IMR-90 (cell line): ENCODE measurements at regions not wholly inside any gene's neighbourhood (a gene's known extent, or its start where the extent isn't known, plus 50 kb on each side); places are given as distances from the start of the nearest gene placed in this dataset.

Experiments used
- ATAC-seq: fragments of 200-7000 bp; cut with Tn5 transposase; 2 replicates; pipeline ENCODE4 v1.9.1; 2020; ENCODE audit warnings: low read depth, mild to moderate bottlenecking, moderate library complexity
- BruUV-seq: library from RNA; stranded (reverse); fragments of 400-500 nt; replicated peaks from 2 replicates; lab custom pipeline; 2021; lab: Mats Ljungman, UMichigan
- CTCF ChIA-PET: fragments of 300-600 bp; formaldehyde crosslinking; extraction: SDS; loops from one replicate; lab custom pipeline; 2021; ENCODE audit warnings: antibody characterized with exemption; lab: Yijun Ruan, JAX
- POLR2A ChIA-PET: fragments of 300-600 bp; sonication (Branson Sonifier 250); formaldehyde crosslinking; loops from one replicate; lab custom pipeline; 2022; ENCODE audit warnings: antibody characterized with exemption; ENCODE audit not compliant: unreplicated experiment; lab: Charles Lee
- DNase-seq: peaks from one replicate; pipeline ENCODE4 v3.0.0; 2013
- H2AFZ ChIP-seq: replicated peaks from 2 replicates; pipeline ENCODE3; 2013; ENCODE audit warnings: low read length, mild to moderate bottlenecking; ENCODE audit not compliant: poor library complexity
- H2AK5ac ChIP-seq: 2 replicates; pipeline ENCODE4 v1.6.1; 2013; ENCODE audit warnings: low read depth, low read length, inconsistent platforms
- H2AK9ac ChIP-seq: replicated peaks from 2 replicates; pipeline ENCODE3; 2013; ENCODE audit warnings: mild to moderate bottlenecking, low read depth, low read length, moderate library complexity; ENCODE audit not compliant: poor library complexity
- H2BK120ac ChIP-seq: 2 replicates; pipeline ENCODE4 v1.6.1; 2013; ENCODE audit warnings: low read depth, low read length, inconsistent platforms
- H2BK15ac ChIP-seq: 3 replicates; pipeline ENCODE4 v1.6.1; 2013; ENCODE audit warnings: low read depth, low read length, inconsistent platforms
- H2BK20ac ChIP-seq: 2 replicates; pipeline ENCODE4 v1.6.1; 2013; ENCODE audit warnings: low read depth, mild to moderate bottlenecking, inconsistent platforms, low read length, moderate library complexity
- H2BK5ac ChIP-seq: 2 replicates; pipeline ENCODE4 v1.6.1; 2013; ENCODE audit warnings: mild to moderate bottlenecking, low read depth, low read length, inconsistent platforms; ENCODE audit not compliant: poor library complexity, severe bottlenecking
- H3K14ac ChIP-seq: replicated peaks from 2 replicates; pipeline ENCODE4 v1.6.1; 2013; ENCODE audit warnings: low read depth, low read length, inconsistent platforms
- H3K18ac ChIP-seq: 2 replicates; pipeline ENCODE4 v1.6.1; 2013; ENCODE audit warnings: low read depth, low read length, control low read depth
- H3K23ac ChIP-seq: 2 replicates; pipeline ENCODE4 v1.6.1; 2013; ENCODE audit warnings: low read depth, low read length, inconsistent platforms
- H3K27ac ChIP-seq: 2 replicates; pipeline ENCODE4 v1.5.1; 2013; ENCODE audit warnings: mild to moderate bottlenecking, control low read depth, low read length; ENCODE audit not compliant: insufficient read depth
- H3K27me3 ChIP-seq: 2 replicates; pipeline ENCODE4 v1.6.1; 2013; ENCODE audit warnings: low read length; ENCODE audit not compliant: control insufficient read depth, insufficient read depth
- H3K36me3 ChIP-seq: 2 replicates; pipeline ENCODE4 v1.6.1; 2013; ENCODE audit warnings: low read length, mixed read lengths; ENCODE audit not compliant: control insufficient read depth, insufficient read depth
- H3K4ac ChIP-seq: 2 replicates; pipeline ENCODE4 v1.6.1; 2013; ENCODE audit warnings: low read depth, low read length, inconsistent platforms
- H3K4me1 ChIP-seq: 2 replicates; pipeline ENCODE4 v1.6.1; 2013; ENCODE audit warnings: low read length, mixed read lengths; ENCODE audit not compliant: control insufficient read depth, insufficient read depth
- H3K4me2 ChIP-seq: 2 replicates; pipeline ENCODE4 v1.6.1; 2013; ENCODE audit warnings: low read depth, mild to moderate bottlenecking, control low read depth, low read length, moderate library complexity
- H3K4me3 ChIP-seq: 2 replicates; pipeline ENCODE4 v1.5.1; 2013; ENCODE audit warnings: low read depth, mild to moderate bottlenecking, control low read depth, low read length, moderate library complexity; ENCODE audit not compliant: insufficient read depth
- H3K56ac ChIP-seq: 2 replicates; pipeline ENCODE4 v1.6.1; 2013; ENCODE audit warnings: low read length, inconsistent platforms; ENCODE audit not compliant: insufficient read depth; ENCODE audit errors: extremely low read depth
- H3K79me1 ChIP-seq, 2 experiments: 2 replicates each; pipeline ENCODE4 v1.6.1; 2013; ENCODE audit warnings: low read length in 2 of 2, inconsistent platforms in 1 of 2, low read depth in 1 of 2
- H3K9ac ChIP-seq: 2 replicates; pipeline ENCODE4 v1.6.1; 2013; ENCODE audit warnings: low read depth, low read length, control low read depth
- H3K9me1 ChIP-seq: 2 replicates; pipeline ENCODE4 v1.6.1; 2013; ENCODE audit warnings: low read length, inconsistent platforms; ENCODE audit not compliant: insufficient read depth
- H3K9me3 ChIP-seq: 2 replicates; pipeline ENCODE4 v1.6.1; 2013; ENCODE audit warnings: low read length; ENCODE audit not compliant: control insufficient read depth, insufficient read depth
- H4K20me1 ChIP-seq: 2 replicates; pipeline ENCODE4 v1.6.1; 2013; ENCODE audit warnings: low read length, inconsistent platforms; ENCODE audit not compliant: insufficient read depth
- H4K5ac ChIP-seq: 2 replicates; pipeline ENCODE4 v1.6.1; 2013; ENCODE audit warnings: mild to moderate bottlenecking, low read depth, low read length, control low read depth
- H4K8ac ChIP-seq, 2 experiments: 2 replicates each; pipeline ENCODE4 v1.6.1; 2013; ENCODE audit warnings: low read depth in 2 of 2, low read length in 2 of 2, control low read depth in 1 of 2, inconsistent platforms in 1 of 2
- H4K91ac ChIP-seq: 2 replicates; pipeline ENCODE4 v1.6.1; 2013; ENCODE audit warnings: low read depth, low read length, inconsistent platforms; ENCODE audit not compliant: insufficient read depth
- BHLHE40 ChIP-seq: fragments of 150-350 bp; IDR thresholded peaks from 2 replicates; pipeline ENCODE4 v1.6.1; 2016; ENCODE audit warnings: mild to moderate bottlenecking, low read depth, low read length
- CEBPB ChIP-seq: IDR thresholded peaks from 2 replicates; pipeline ENCODE4 v1.6.1; 2012; ENCODE audit warnings: low read depth, low read length, improper control_type of control experiment
- CHD1 ChIP-seq: IDR thresholded peaks from 2 replicates; pipeline ENCODE4 v1.6.1; 2012; ENCODE audit warnings: low read depth, low read length, improper control_type of control experiment
- CTCF ChIP-seq: conservative IDR thresholded peaks from 2 replicates; pipeline ENCODE4 v1.5.1; 2012; ENCODE audit warnings: mild to moderate bottlenecking, low read depth, low read length, improper control_type of control experiment
- ELK1 ChIP-seq: fragments of 150-350 bp; IDR thresholded peaks from 2 replicates; pipeline ENCODE4 v1.6.1; 2016; ENCODE audit warnings: low read depth, mild to moderate bottlenecking, low read length, moderate library complexity, borderline replicate concordance
- FOS ChIP-seq: fragments of 150-350 bp; IDR thresholded peaks from 2 replicates; pipeline ENCODE4 v1.6.1; 2016; ENCODE audit warnings: low read depth, low read length
- MAFK ChIP-seq: IDR thresholded peaks from 2 replicates; pipeline ENCODE4 v1.6.1; 2012; ENCODE audit warnings: low read depth, low read length, improper control_type of control experiment
- MAZ ChIP-seq: IDR thresholded peaks from 2 replicates; pipeline ENCODE4 v1.6.1; 2012; ENCODE audit warnings: low read depth, mild to moderate bottlenecking, low read length, improper control_type of control experiment, moderate library complexity, borderline replicate concordance
- MXI1 ChIP-seq: IDR thresholded peaks from 2 replicates; pipeline ENCODE4 v1.6.1; 2012; ENCODE audit warnings: low read depth, mild to moderate bottlenecking, low read length, moderate library complexity, borderline replicate concordance
- POLR2A ChIP-seq: IDR thresholded peaks from 2 replicates; pipeline ENCODE4 v1.6.1; 2012; ENCODE audit warnings: mild to moderate bottlenecking, low read depth, low read length
- RAD21 ChIP-seq: IDR thresholded peaks from 2 replicates; pipeline ENCODE4 v1.6.1; 2012; ENCODE audit warnings: low read length, improper control_type of control experiment
- SMC3 ChIP-seq: fragments of 150-350 bp; IDR thresholded peaks from 2 replicates; pipeline ENCODE4 v1.6.1; 2016; ENCODE audit warnings: low read depth, mild to moderate bottlenecking, antibody characterized with exemption, low read length, moderate library complexity
- USF2 ChIP-seq: fragments of 150-350 bp; IDR thresholded peaks from 2 replicates; pipeline ENCODE4 v1.6.1; 2017; ENCODE audit warnings: mild to moderate bottlenecking, antibody characterized with exemption, low read length, low read depth
- WGBS, 2 experiments: methylation state at CpG; one replicate each; pipeline versions ENCODE4 v1.1.5 to v1.1.7; 2013; ENCODE audit warnings: missing lambda C conversion rate in 2 of 2; ENCODE audit not compliant: insufficient read length in 1 of 2; ENCODE audit errors: extremely low coverage in 2 of 2; 5-methylcytosine and 5-hydroxymethylcytosine counted together
- dilution Hi-C: fragments of 300-500 bp; cut with HindIII; formaldehyde crosslinking; loops from one replicate; pipeline ENCODE4 v1.14.3; 2018; ENCODE audit warnings: low sequenced_read_pairs; ENCODE audit not compliant: unreplicated experiment
- in situ Hi-C: fragments of 300-500 bp; cut with MboI; formaldehyde crosslinking; loops from 3 replicates; pipeline ENCODE4 v1.14.3; 2019; ENCODE audit warnings: low sequenced_read_pairs, inconsistent platforms, mixed read lengths
- intact Hi-C: fragments of 100-400 bp; cut with micrococcal nuclease; formaldehyde crosslinking; loops from 2 replicates; pipeline ENCODE4 v1.10.0; 2022

GRCh38 chr4:101512416-101512815 is 165.1 kb upstream of the PPP3CA start:
- no peak overlapping the region for H3K27ac ChIP-seq
- no peak overlapping the region for H3K4me2 ChIP-seq
- H3K4me3 ChIP-seq = no peak overlapping the region
- ATAC-seq (no peak), DNase-seq (no peak)
- intact Hi-C loops = no loop called here
- no peak overlapping the region for H3K4ac ChIP-seq
- dilution Hi-C loops = no loop called here
- H3K14ac ChIP-seq = no peak overlapping the region
- no peaks in the 10 kb centered on the region for H3K36me3 ChIP-seq
- H2BK20ac ChIP-seq = no peak overlapping the region
- no peak overlapping the region for H2AK5ac ChIP-seq
- H4K91ac ChIP-seq = no peak overlapping the region
- H2BK120ac ChIP-seq = no peak overlapping the region
- no peak overlapping the region for H3K56ac ChIP-seq
- no peaks in the 10 kb centered on the region for H3K4me1 ChIP-seq
- no peak overlapping the region for H4K5ac ChIP-seq
- no TSS peak for BruUV-seq
- H2BK5ac ChIP-seq = no peak overlapping the region
- H4K8ac ChIP-seq = no peak overlapping the region
- no peaks in the 10 kb centered on the region; the same call in 1 of the 2 replicates for H3K27me3 ChIP-seq
- no peak overlapping the region for H3K18ac ChIP-seq
- no peak overlapping the region for H3K23ac ChIP-seq
- H3K9me1 ChIP-seq = no peaks in the 10 kb centered on the region
- H2AFZ ChIP-seq = no peak overlapping the region
- ChIA-PET POLR2A (no interaction called here), CTCF (interaction anchor here (0.6 kb wide), 1 partner anchor 18 kb away, joined by 3 read pairs; no protein-coding TSS in a partner anchor)
- H4K20me1 ChIP-seq = no peaks in the 10 kb centered on the region
- H3K9ac ChIP-seq = no peak overlapping the region
- no peaks in the 10 kb centered on the region for H3K79me1 ChIP-seq
- 83% methylated on average over 2 of the region's 2 CpGs; no CpG with 5 or more reads in 1 of the 2 experiments for WGBS, 2 experiments
- in situ Hi-C loops = no loop called here
- no peaks in the 10 kb centered on the region for H3K9me3 ChIP-seq
- H2AK9ac ChIP-seq = no peak overlapping the region
- TF ChIP-seq POLR2A = no peak
- no peak for TF ChIP-seq MAZ
- TF ChIP-seq CEBPB = no peak
- no peak for TF ChIP-seq CTCF
- TF ChIP-seq MXI1 = no peak
- no peak for TF ChIP-seq SMC3
- TF ChIP-seq CHD1 = no peak
- TF ChIP-seq RAD21 = no peak
- no peak for TF ChIP-seq FOS
- TF ChIP-seq USF2 = no peak
- TF ChIP-seq MAFK = no peak
- TF ChIP-seq BHLHE40 = no peak
- no peak for TF ChIP-seq ELK1
- no peak overlapping the region for H2BK15ac ChIP-seq
